ENCODE measurements at regions not wholly inside any gene's neighbourhood (a gene's known extent, or its start where the extent isn't known, plus 50 kb on each side); places are given as distances from the start of the nearest gene placed in this dataset.
"Not testable (repeated sequence)": the region's sequence is repeated elsewhere in the genome, so short reads cannot be mapped to it uniquely, and the experiment has no call there.

DNA sequence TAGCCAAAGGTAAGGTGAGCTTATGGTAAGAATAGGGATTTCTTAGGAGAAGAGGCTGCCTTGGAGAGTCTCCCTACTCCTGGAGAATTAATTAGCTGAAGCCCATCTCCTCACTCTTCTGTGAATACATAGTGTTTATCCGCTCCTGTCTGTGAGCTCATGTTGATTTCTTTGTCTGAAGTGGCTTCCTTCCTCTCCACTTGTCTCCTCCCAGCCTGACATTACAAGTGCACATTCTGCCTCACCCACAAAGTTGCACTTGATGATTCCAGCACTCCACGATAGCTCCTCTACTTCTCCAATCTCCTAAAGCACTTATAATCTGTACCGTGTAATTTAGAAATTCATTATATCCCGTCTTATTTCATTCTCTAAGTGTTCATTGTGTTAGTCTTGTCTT is 287.2 kb downstream of the QKI start:
- DNase-seq (ENCODE audit: extremely low read depth, insufficient read length): no peak
- no peaks in the 10 kb centered on the region for H3K36me3 ChIP-seq (ENCODE audit: control insufficient read depth, insufficient read depth, low read length)
- H3K27me3 ChIP-seq (replicated peaks; ENCODE audit: control insufficient read depth, insufficient read depth, low read length): no peaks in the 10 kb centered on the region
- no peak for TF ChIP-seq CTCF (IDR thresholded peaks at IDR 0.05; ENCODE audit: insufficient read depth, low read length, poor library complexity, severe bottlenecking)
- no peak overlapping the region for H3K4me3 ChIP-seq (replicated peaks; ENCODE audit: low read depth, low read length)

GRCh38 chr6:163698086-163698485 is 283.6 kb downstream of the QKI start:
- H3K36me3 ChIP-seq (ENCODE audit: control insufficient read depth, insufficient read depth, low read length): no peaks in the 10 kb centered on the region

GRCh38 chr6:163696311-163696710 is 281.8 kb downstream of the QKI start:
- not testable (repeated sequence) for H3K4me3 ChIP-seq (replicated peaks; ENCODE audit: low read depth, low read length); H3K27me3 ChIP-seq (replicated peaks; ENCODE audit: control insufficient read depth, insufficient read depth, low read length); DNase-seq (ENCODE audit: extremely low read depth, insufficient read length); H3K36me3 ChIP-seq (ENCODE audit: control insufficient read depth, insufficient read depth, low read length)

More at GRCh38 chr6:163698086-163698485, 283.6 kb downstream of the QKI start:
- Histone ChIP-seq H3K27me3 (replicated peaks; ENCODE audit: control insufficient read depth, insufficient read depth, low read length) (no peaks in the 10 kb centered on the region), H3K4me3 (replicated peaks; ENCODE audit: low read depth, low read length) (no peak overlapping the region)
- no peak for DNase-seq (ENCODE audit: extremely low read depth, insufficient read length)
- TF ChIP-seq CTCF (IDR thresholded peaks at IDR 0.05; ENCODE audit: insufficient read depth, low read length, poor library complexity, severe bottlenecking): no peak

DNA sequence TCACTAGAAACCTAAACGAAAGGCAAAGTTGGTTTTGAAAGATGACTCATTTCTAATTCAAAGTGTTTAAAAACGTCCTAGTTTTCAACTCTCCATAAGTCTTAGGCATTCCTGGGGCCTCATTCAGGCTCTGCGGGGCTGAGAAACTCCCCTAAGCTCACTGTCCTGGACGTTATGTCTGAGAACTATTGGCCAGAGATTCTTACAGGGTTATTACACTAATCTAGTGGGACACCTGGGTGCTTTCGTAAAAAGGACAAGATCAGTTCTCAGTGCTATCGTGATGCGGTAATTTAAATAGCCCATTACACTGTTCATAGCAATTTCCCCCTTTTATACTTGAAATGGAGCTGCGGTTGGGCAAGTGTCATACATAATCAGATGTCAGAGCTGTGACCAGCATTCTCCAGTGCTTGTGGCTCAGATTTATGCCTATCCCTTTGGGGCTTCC is 280.9 kb downstream of the QKI start:
- DNase-seq (ENCODE audit: extremely low read depth, insufficient read length): no peak
- TF ChIP-seq CTCF (IDR thresholded peaks at IDR 0.05; ENCODE audit: insufficient read depth, low read length, poor library complexity, severe bottlenecking): no peak
- no peaks in the 10 kb centered on the region for H3K27me3 ChIP-seq (replicated peaks; ENCODE audit: control insufficient read depth, insufficient read depth, low read length)
- H3K4me3 ChIP-seq (replicated peaks; ENCODE audit: low read depth, low read length): no peak overlapping the region
- H3K36me3 ChIP-seq (ENCODE audit: control insufficient read depth, insufficient read depth, low read length): no peaks in the 10 kb centered on the region

DNA sequence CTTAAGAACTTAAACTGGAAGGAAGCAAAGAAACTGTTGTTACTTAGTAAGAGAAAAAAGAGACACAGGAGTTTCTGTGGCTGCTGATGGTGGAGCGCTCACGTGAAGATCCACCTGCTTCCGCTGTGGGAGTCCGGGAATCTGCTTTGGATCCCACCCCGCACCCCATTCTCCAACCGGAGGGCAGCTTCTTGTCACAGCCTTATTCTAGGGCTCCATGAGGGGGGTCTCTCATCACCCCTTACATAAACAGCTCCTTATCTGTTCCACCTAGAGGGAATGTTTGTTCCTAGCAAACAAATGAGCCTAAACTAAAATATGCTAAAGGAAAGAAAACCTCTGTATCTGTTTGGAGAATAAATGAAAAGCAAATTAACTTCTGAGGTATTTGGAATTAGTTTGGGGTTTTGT is 280.5 kb downstream of the QKI start:
- TF ChIP-seq CTCF (IDR thresholded peaks at IDR 0.05; ENCODE audit: insufficient read depth, low read length, poor library complexity, severe bottlenecking): no peak
- DNase-seq (ENCODE audit: extremely low read depth, insufficient read length): no peak
- Histone ChIP-seq H3K27me3 (replicated peaks; ENCODE audit: control insufficient read depth, insufficient read depth, low read length) (no peaks in the 10 kb centered on the region), H3K4me3 (replicated peaks; ENCODE audit: low read depth, low read length) (no peak overlapping the region), H3K36me3 (ENCODE audit: control insufficient read depth, insufficient read depth, low read length) (no peaks in the 10 kb centered on the region)

- no peak for DNase-seq (ENCODE audit: extremely low read depth, insufficient read length)
- H3K36me3 ChIP-seq (ENCODE audit: control insufficient read depth, insufficient read depth, low read length): no peaks in the 10 kb centered on the region
- no peaks in the 10 kb centered on the region for H3K27me3 ChIP-seq (replicated peaks; ENCODE audit: control insufficient read depth, insufficient read depth, low read length)
- H3K4me3 ChIP-seq (replicated peaks; ENCODE audit: low read depth, low read length): no peak overlapping the region
- TF ChIP-seq CTCF (IDR thresholded peaks at IDR 0.05; ENCODE audit: insufficient read depth, low read length, poor library complexity, severe bottlenecking): no peak
Measured at GRCh38 chr6:163694072-163694471, 279.6 kb downstream of the QKI start.

Measured in GM06990 (cell line).